Pulmonary artery endothelial cell (primary cell): ENCODE measurements at regions not wholly inside any gene's neighbourhood (a gene's known extent, or its start where the extent isn't known, plus 50 kb on each side); places are given as distances from the start of the nearest gene placed in this dataset.
"Not testable (repeated sequence)": the region's sequence is repeated elsewhere in the genome, so short reads cannot be mapped to it uniquely, and the experiment has no call there.

Experiments used
- DNase-seq: peaks from one replicate; pipeline ENCODE4 v3.0.0-alpha.2; 2011; ENCODE audit warnings: low read depth, low spot score

GRCh38 chrX:121853762-121854613, 806.6 kb downstream of the GLUD2 start:
- no peak for DNase-seq

- no peak for DNase-seq
These were observed 807.2 kb downstream of the GLUD2 start for GRCh38 chrX:121854614-121854911.

- no peak for DNase-seq
These were observed 811.6 kb downstream of the GLUD2 start for GRCh38 chrX:121858867-121859647.

- DNase-seq, result no peak
These were observed 816.6 kb downstream of the GLUD2 start for GRCh38 chrX:121863976-121864375.

- no peak for DNase-seq
These were observed 817.2 kb downstream of the GLUD2 start for GRCh38 chrX:121864561-121864960.

GRCh38 chrX:121869876-121870477, 822.6 kb downstream of the GLUD2 start:
- DNase-seq, result no peak

GRCh38 chrX:121871122-121871521, 823.7 kb downstream of the GLUD2 start:
- no peak for DNase-seq

- DNase-seq, result no peak
These were observed 828.9 kb downstream of the GLUD2 start for GRCh38 chrX:121876305-121876704.

GRCh38 chrX:121877337-121877736, 829.9 kb downstream of the GLUD2 start:
- not testable (repeated sequence) for DNase-seq

GRCh38 chrX:121886557-121886956, 839.1 kb downstream of the GLUD2 start:
- DNase-seq, result no peak

GRCh38 chrX:121894756-121895155, 847.3 kb downstream of the GLUD2 start:
- no peak for DNase-seq

GRCh38 chrX:121902463-121902862, 855.1 kb downstream of the GLUD2 start:
- no peak for DNase-seq

- no peak for DNase-seq
These were observed 856.6 kb downstream of the GLUD2 start for GRCh38 chrX:121903961-121904360.

GRCh38 chrX:121921258-121921657, 873.8 kb downstream of the GLUD2 start:
- no peak for DNase-seq

GRCh38 chrX:121931567-121931966, 884.2 kb downstream of the GLUD2 start:
- DNase-seq, result no peak

GRCh38 chrX:121932688-121933087, 885.3 kb downstream of the GLUD2 start:
- no peak for DNase-seq

GRCh38 chrX:121949041-121949760, 901.8 kb downstream of the GLUD2 start:
- no peak for DNase-seq

GRCh38 chrX:121958886-121959285, 911.5 kb downstream of the GLUD2 start:
- no peak for DNase-seq

GRCh38 chrX:121975671-121976070, 928.3 kb downstream of the GLUD2 start:
- no peak for DNase-seq

- no peak for DNase-seq
These were observed 939.8 kb downstream of the GLUD2 start for GRCh38 chrX:121987163-121987562.

GRCh38 chrX:121987835-121988234, 940.4 kb downstream of the GLUD2 start:
- no peak for DNase-seq

GRCh38 chrX:122004127-122004526, 956.7 kb downstream of the GLUD2 start:
- no peak for DNase-seq
